GM18508 (cell line): ENCODE measurements at regions not wholly inside any gene's neighbourhood (a gene's known extent, or its start where the extent isn't known, plus 50 kb on each side); places are given as distances from the start of the nearest gene placed in this dataset.
A peak's percentile ranks its signal among the peaks of the same experiment; 100 is the strongest.

ENCODE experiments used
- ATAC-seq: cut with Tn5 transposase; IDR thresholded peaks from one replicate; pipeline ENCODE4 v1.9.1; 2021; ENCODE audit warnings: moderate number of reproducible peaks; ENCODE audit not compliant: insufficient read depth, unreplicated experiment

GRCh38 chr3:159925248-159925647 is 63.4 kb upstream of the IL12A start:
- ATAC-seq, result no peak

DNA sequence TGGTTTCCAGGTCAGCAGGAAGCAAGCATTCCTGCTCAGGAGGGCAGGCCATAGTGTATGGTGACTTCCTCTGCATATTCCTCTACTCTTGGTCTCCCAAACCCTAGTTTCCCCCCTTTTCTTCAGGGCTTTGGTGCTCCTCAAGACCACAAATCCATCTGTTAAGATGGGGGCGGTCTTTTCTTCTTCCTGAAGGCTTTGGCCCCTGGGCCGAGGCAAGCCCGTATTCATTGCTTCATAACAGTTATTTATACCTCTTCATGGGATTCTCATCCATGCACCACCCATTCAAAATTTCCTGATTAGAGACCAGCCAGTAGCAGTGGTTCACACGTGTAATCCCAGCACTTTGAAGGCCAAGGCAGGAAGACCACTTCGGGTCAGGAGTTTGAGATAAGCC is 62.1 kb upstream of the IL12A start:
- ATAC-seq, result no peak

DNA sequence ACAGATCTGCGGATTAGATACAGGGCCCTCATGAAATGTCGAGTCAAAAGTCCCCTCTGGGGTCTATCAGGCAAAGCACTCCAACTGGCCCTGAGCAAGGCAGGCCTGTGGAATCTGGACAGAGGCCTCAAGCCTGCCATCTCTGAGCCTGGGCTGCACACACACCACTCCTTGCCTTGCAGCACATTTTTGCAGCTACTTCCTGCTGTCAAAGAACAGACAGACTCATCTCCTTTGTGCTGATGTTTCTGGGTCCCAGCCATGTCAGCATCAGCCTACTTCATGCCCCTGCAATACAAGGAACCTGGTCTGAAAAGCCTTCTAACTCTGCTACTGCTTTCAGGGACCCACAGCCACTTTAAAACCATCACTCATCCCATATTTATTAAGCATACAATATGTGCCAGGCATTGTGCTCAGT is 60.6 kb upstream of the IL12A start:
- ATAC-seq, result no peak

GRCh38 chr3:159928666-159929065 is 60.0 kb upstream of the IL12A start:
- ATAC-seq, result no peak

- peak; percentile 72 for ATAC-seq
Observed at GRCh38 chr3:159929171-159930141, 59.2 kb upstream of the IL12A start.

GRCh38 chr3:159934216-159934615 is 54.4 kb upstream of the IL12A start:
- no peak for ATAC-seq

DNA sequence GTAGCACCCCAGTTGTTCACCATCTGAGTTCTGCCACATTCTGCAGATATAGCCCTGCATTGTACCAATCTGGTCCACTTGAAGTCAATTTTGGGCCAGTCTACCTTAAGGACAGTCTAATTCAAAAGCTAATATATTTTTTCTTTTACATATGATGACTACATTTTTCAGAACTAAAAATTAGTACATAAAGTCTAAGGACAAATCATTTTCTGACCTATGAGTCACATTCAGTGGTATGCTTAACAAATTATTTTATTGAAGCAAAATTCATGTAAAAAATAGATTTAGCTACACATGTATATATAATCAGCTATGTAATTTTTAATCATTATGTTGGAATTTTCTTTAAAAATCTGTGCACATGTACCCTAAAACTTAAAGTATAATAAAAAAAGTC is 52.1 kb upstream of the IL12A start:
- no peak for ATAC-seq

DNA sequence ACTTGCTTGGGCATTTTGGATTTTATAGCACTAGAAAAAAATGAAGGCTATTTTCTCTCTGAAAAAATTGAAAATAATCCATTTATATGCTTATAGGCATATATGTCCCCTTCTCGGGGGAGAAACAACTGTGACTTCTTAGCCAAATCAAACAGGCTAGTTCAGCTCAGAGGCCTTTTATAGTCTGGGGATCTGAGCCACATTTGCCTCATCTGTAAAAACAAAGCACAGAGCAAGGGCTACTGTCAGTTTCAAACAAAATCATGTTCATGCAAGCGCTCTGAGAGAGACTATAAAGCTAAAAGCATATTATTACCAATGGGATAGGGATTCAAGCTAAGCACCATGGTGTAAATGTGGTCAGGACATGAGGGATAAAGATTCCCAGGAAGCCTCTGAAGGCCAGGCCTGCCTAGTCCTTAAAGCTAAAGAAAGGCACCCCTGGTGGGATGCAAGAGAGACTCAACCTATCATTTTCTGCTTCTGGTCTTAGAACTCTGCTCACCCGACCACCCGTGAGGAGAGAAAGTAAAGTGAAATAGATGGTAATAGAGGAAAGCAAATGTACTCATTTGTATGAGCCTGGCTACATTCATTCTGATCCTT is 51.0 kb upstream of the IL12A start:
- ATAC-seq, result no peak

GRCh38 chr3:159938714-159939113 is 49.9 kb upstream of the IL12A start:
- ATAC-seq, result no peak
